Fibroblast of pulmonary artery (primary cell): ENCODE measurements at regions not wholly inside any gene's neighbourhood (a gene's known extent, or its start where the extent isn't known, plus 50 kb on each side); places are given as distances from the start of the nearest gene placed in this dataset.

ENCODE experiments used
- DNase-seq: peaks from one replicate; pipeline ENCODE4 v3.0.0-alpha.2; 2010; ENCODE audit warnings: low read depth
- H3K4me3 ChIP-seq: replicated peaks from 2 replicates; pipeline ENCODE4 v1.5.1; 2011; ENCODE audit warnings: low read depth, mild to moderate bottlenecking, control low read depth, low read length, moderate library complexity
- TF ChIP-seq, protein P1 (sequence below): IDR thresholded peaks from 2 replicates; pipeline ENCODE4 v1.5.1; 2011; ENCODE audit warnings: mild to moderate bottlenecking, control low read depth, low read length, inconsistent platforms; ENCODE audit errors: missing control alignments

DNA sequence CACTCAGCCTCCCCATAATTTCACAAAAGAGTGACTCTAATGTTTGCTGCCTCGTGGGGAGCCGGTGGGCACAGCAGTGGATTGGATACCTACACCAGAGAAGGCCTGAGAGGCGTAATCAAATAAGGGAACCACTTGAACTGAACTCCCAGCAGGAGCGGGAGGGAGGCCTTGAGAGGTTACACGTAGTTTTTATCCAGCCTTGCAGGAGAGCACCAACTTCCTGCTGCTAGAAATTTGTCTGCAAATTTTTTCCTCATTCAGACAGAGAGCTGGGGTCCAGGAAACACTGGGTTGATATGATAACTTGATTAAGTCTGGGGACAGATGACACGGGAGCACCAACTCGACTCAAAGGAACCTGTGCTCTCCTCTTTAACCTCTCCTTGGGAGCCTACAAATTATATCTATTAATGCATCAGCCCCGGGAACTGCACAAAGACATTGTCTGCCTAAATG lies 69.8 kb downstream of the HES1 start:
- DNase-seq = no peak
- H3K4me3 ChIP-seq = no peak overlapping the region
- TF ChIP-seq, protein P1, sequence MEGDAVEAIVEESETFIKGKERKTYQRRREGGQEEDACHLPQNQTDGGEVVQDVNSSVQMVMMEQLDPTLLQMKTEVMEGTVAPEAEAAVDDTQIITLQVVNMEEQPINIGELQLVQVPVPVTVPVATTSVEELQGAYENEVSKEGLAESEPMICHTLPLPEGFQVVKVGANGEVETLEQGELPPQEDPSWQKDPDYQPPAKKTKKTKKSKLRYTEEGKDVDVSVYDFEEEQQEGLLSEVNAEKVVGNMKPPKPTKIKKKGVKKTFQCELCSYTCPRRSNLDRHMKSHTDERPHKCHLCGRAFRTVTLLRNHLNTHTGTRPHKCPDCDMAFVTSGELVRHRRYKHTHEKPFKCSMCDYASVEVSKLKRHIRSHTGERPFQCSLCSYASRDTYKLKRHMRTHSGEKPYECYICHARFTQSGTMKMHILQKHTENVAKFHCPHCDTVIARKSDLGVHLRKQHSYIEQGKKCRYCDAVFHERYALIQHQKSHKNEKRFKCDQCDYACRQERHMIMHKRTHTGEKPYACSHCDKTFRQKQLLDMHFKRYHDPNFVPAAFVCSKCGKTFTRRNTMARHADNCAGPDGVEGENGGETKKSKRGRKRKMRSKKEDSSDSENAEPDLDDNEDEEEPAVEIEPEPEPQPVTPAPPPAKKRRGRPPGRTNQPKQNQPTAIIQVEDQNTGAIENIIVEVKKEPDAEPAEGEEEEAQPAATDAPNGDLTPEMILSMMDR = no peak

DNA sequence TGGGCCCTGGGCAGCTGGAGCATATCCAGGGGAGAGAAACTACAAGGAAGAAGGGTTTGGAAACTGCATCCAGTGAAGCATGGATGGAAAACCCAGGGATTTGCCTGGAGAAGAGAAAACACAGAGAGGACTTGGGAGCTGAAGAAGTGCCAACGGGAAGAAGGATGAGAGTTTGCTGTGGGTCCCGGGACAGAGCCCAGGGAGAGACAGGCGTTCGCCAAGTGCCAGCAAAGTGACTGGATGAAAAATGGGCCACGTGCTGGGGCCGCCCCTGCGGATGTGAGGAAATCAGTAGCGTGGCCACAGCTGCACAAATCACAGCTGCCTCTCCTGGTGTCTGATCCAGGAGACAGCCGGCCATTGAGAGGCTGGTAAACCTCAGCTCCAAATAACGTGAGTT lies 70.4 kb downstream of the HES1 start:
- TF ChIP-seq, protein P1 = no peak
- H3K4me3 ChIP-seq = no peak overlapping the region
- DNase-seq = peak; percentile 28

DNA sequence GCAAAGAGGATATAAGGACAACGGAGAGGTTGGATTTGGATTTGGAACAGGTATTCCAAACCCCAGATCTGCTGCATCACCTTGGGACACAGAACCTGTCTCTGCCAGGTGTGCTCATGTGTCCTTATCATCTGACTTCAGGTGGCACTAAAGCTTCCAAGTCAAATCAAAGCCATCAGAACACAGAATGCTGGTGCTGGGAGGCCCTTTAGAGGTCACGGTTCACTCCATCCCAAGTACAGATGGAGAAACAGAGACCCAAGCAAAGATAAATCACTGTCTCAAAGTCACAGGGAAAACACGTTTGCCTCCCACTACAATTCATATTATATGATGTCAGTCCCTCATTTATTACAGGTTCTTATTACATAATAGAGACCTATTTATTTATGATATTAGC lies 72.8 kb downstream of the HES1 start:
- DNase-seq = no peak
- TF ChIP-seq, protein P1 = no peak
- H3K4me3 ChIP-seq = no peak overlapping the region

DNA sequence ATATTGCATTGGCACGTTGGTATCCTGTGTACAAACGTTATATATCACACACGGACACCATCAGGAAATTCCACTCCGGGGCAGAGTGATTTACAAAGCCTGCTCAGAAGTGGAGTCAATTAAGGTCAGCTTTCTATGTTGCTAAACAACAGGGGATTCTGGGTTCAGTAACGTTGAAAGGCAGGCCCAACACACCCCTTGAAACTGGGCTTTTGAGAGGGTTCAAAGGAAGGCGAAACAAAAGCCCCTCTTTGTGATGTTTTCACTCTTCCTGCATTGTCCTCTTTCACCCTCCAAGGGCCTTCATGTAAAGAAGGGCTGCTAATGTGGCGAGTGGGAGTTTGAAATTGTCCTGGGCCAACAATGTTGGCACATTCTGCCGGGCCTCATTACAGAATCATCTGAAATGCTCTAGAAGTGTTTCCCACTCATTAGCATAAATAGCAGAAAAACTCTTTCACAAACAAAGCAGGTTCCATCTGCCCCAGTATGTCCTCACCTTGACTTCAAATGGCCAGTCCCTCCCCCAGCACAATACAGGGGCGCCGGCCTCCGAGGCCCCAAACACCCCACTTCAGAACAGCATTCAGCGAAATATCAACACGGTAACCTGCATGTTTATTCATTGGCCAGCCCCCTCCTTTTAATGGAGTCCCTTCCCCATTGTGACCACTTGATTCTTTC lies 76.4 kb downstream of the HES1 start:
- no peak overlapping the region for H3K4me3 ChIP-seq
- DNase-seq = no peak
- TF ChIP-seq, protein P1 = no peak

DNA sequence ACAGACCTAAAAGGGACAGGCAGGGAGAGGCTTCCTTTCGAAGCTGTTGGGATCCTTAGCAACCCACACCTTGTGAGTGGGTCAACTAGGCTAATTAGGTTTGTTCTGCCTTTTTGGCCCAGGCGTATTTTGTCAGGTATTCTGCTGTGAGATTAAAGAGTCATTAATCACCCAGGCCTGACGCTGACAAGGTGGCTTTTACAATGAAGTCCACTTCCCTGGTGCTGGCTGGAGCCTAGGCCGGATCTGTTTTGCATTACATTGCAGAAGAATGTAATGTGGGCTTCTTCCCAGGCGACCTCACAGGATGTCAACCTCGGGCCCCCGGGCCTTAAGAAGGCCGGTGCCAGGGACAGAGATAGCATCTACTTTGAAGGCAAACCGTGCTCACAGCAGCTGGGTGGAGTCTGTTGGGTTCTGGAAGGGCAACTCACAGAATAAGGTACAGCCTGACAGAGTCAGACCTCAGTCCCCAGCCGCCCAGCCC lies 76.9 kb downstream of the HES1 start:
- no peak overlapping the region for H3K4me3 ChIP-seq
- TF ChIP-seq, protein P1 = no peak
- no peak for DNase-seq

DNA sequence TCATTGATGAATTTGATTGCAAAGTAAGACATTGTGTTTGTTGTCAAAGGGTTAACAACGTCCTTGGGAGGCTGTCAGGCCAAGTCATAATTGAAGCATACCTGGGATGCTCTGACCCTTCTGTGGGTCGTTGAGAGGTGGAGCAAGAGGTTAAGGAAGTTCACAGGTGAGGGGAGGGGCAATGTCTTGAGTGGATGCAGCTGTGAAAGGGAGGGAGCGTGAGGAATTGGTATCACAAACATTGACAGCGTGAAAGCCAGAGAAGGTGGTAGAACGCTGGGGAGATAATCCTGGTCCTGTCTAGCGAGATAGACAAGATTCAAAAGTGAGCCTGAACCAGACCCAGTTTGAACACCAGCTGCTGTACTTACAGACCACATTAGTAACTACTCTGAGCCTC lies 79.4 kb downstream of the HES1 start:
- TF ChIP-seq, protein P1 = no peak
- no peak for DNase-seq

DNA sequence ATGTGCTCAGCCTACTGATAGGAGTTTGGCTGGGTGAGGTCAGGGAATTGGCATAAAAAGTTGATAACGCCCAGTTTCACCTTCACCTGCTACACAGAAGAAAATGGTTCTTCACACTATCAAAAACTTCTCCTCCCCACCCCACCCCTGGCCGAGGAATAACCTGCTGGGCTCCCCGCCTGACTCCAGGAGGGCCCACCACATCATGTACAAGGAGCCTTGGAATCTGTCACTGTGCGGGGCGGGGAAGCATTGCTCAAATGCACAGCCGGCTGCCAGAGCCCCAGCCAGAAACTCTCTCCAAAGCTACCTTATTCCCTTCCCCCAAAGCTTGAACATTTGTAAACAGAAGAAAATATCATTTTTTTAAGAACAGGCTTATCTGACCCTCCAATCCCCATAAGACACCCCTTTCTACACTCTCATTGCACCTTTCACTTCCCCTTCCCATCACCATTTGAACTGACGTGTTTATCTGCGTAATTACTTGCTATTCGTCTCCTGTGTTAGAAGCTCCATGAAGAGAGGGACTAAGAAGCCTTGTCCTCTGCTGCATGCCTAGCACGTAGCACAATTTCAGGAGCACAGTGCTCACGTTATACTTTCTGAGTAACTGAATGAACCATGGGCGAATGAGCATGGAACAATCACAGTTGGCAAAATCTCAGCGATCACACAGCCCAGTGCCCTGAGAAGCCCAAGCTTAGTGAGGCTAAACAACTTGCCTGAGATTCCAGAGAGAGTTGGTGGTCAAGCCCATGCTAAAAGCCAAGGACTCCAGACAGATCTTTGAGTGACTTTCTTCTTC lies 82.9 kb downstream of the HES1 start:
- no peak for DNase-seq
- TF ChIP-seq, protein P1 = no peak
- H3K4me3 ChIP-seq = no peak overlapping the region

More for the DNA sequence above, 79.4 kb downstream of the HES1 start:
- H3K4me3 ChIP-seq = no peak overlapping the region
